H1 (cell line): ENCODE measurements at regions not wholly inside any gene's neighbourhood (a gene's known extent, or its start where the extent isn't known, plus 50 kb on each side); places are given as distances from the start of the nearest gene placed in this dataset.

Experiments used
- CTCF ChIA-PET: fragments of 300-600 bp; sonication (Branson Sonifier 250); formaldehyde crosslinking; loops from one replicate; lab custom pipeline; 2021; ENCODE audit not compliant: partially characterized antibody; lab: Charles Lee
- POLR2A ChIA-PET: fragments of 300-600 bp; sonication (Branson Sonifier 250); formaldehyde crosslinking; loops from one replicate; lab custom pipeline; 2021; ENCODE audit warnings: inconsistent platforms; ENCODE audit not compliant: partially characterized antibody; lab: Charles Lee
- DNase-seq, 2 experiments: peaks; one replicate each; pipeline versions ENCODE4 v3.0.0 to v3.0.0-alpha.2; 2010 to 2022; ENCODE audit warnings: low spot score in 2 of 2, low read depth in 1 of 2, mixed read lengths in 1 of 2
- FAIRE-seq: peaks from 2 replicates; lab custom pipeline; 2011; peaks lifted over from hg19 to GRCh38; lab: Jason Lieb, UNC
- H2AFZ ChIP-seq: 2 replicates; pipeline ENCODE4 v1.8.1; 2012; ENCODE audit warnings: low read length, inconsistent platforms
- H2AK5ac ChIP-seq: 2 replicates; pipeline ENCODE4 v1.6.1; 2013; ENCODE audit warnings: low read depth, low read length
- H2BK120ac ChIP-seq: replicated peaks from 2 replicates; pipeline ENCODE3; 2013; ENCODE audit warnings: low read depth, low read length, inconsistent platforms
- H2BK12ac ChIP-seq: 2 replicates; pipeline ENCODE4 v1.6.1; 2013; ENCODE audit warnings: low read depth, low read length
- H2BK15ac ChIP-seq: 2 replicates; pipeline ENCODE4 v1.6.1; 2013; ENCODE audit warnings: low read length
- H2BK20ac ChIP-seq: 2 replicates; pipeline ENCODE4 v1.6.1; 2013; ENCODE audit warnings: low read length
- H2BK5ac ChIP-seq: 2 replicates; pipeline ENCODE4 v1.6.1; 2013; ENCODE audit warnings: low read depth, low read length
- H3K14ac ChIP-seq: 2 replicates; pipeline ENCODE4 v1.6.1; 2013; ENCODE audit warnings: inconsistent platforms; ENCODE audit not compliant: insufficient read length
- H3K18ac ChIP-seq: 2 replicates; pipeline ENCODE4 v1.6.1; 2013; ENCODE audit warnings: low read length; ENCODE audit errors: extremely low read depth
- H3K23ac ChIP-seq: 2 replicates; pipeline ENCODE4 v1.6.1; 2013; ENCODE audit warnings: inconsistent platforms; ENCODE audit not compliant: insufficient read length
- H3K23me2 ChIP-seq: 2 replicates; pipeline ENCODE4 v1.6.1; 2013; ENCODE audit warnings: low read depth, low read length
- H3K27ac ChIP-seq: 2 replicates; pipeline ENCODE4 v1.6.1; 2011; ENCODE audit warnings: low read depth, low read length, inconsistent platforms
- H3K27me3 ChIP-seq, 4 experiments: replicated peaks in 1 of 4; 1 replicate in 1 of 4; 2 replicates in 3 of 4; pipeline versions ENCODE4 v1.6.1 to v1.8.1; 2011 to 2013; ENCODE audit warnings: low read length in 3 of 4, mild to moderate bottlenecking in 3 of 4, inconsistent platforms in 2 of 4, mixed read lengths in 2 of 4, moderate library complexity in 1 of 4; ENCODE audit not compliant: control insufficient read depth in 3 of 4, insufficient read depth in 3 of 4; ENCODE audit errors: extremely low read depth in 1 of 4
- H3K36me3 ChIP-seq, 4 experiments: 2 replicates each; pipeline versions ENCODE4 v1.6.1 to v1.8.1; 2011 to 2013; ENCODE audit warnings: mild to moderate bottlenecking in 4 of 4, low read length in 3 of 4, moderate library complexity in 2 of 4, control low read depth in 1 of 4, inconsistent platforms in 1 of 4; ENCODE audit not compliant: insufficient read depth in 4 of 4, control insufficient read depth in 2 of 4
- H3K4ac ChIP-seq: replicated peaks from 2 replicates; pipeline ENCODE3; 2013; ENCODE audit warnings: low read length, low read depth, mixed read lengths, inconsistent platforms; ENCODE audit not compliant: insufficient read length
- H3K4me1 ChIP-seq, 4 experiments: replicated peaks in 1 of 4; 1 replicate in 1 of 4; 2 replicates in 3 of 4; pipeline versions ENCODE4 v1.6.1 to v1.8.1; 2011 to 2013; ENCODE audit warnings: low read length in 3 of 4, inconsistent platforms in 2 of 4, mixed read lengths in 1 of 4; ENCODE audit not compliant: insufficient read depth in 4 of 4, control insufficient read depth in 3 of 4
- H3K4me2 ChIP-seq, 2 experiments: 2 replicates each; pipeline versions ENCODE4 v1.6.1 to v1.8.1; 2011 to 2013; ENCODE audit warnings: low read depth in 2 of 2, low read length in 2 of 2, control low read depth in 1 of 2, inconsistent platforms in 1 of 2, mild to moderate bottlenecking in 1 of 2; ENCODE audit not compliant: insufficient read depth in 1 of 2
- H3K4me3 ChIP-seq, 4 experiments: fragments of 200-600, 300-600 bp in 1 of 4; sonication (generic), shearing (Covaris generic), sonication (Bioruptor Twin) in 1 of 4; 2 replicates each; pipeline versions ENCODE4 v1.5.1 to v1.8.1; 2011 to 2016; ENCODE audit warnings: low read length in 4 of 4, low read depth in 3 of 4, control low read depth in 2 of 4, inconsistent platforms in 2 of 4, mild to moderate bottlenecking in 2 of 4, mixed read lengths in 1 of 4, moderate library complexity in 1 of 4; ENCODE audit not compliant: insufficient read depth in 2 of 4; ENCODE audit errors: extremely low read depth in 1 of 4
- H3K56ac ChIP-seq: replicated peaks from 2 replicates; pipeline ENCODE3; 2013; ENCODE audit warnings: low read depth, mild to moderate bottlenecking, mixed read lengths, low read length, inconsistent platforms; ENCODE audit not compliant: insufficient read length
- H3K79me1 ChIP-seq: 2 replicates; pipeline ENCODE4 v1.6.1; 2013; ENCODE audit warnings: low read depth, low read length, control low read depth
- H3K79me2 ChIP-seq, 2 experiments: 2 replicates each; pipeline versions ENCODE4 v1.6.1 to v1.8.1; 2012 to 2013; ENCODE audit warnings: low read length in 2 of 2, mild to moderate bottlenecking in 2 of 2, inconsistent platforms in 1 of 2; ENCODE audit not compliant: insufficient read depth in 2 of 2, control insufficient read depth in 1 of 2
- H3K9ac ChIP-seq, 4 experiments: replicated peaks in 1 of 4; 1 replicate in 1 of 4; 2 replicates in 3 of 4; pipeline versions ENCODE4 v1.6.1 to v1.8.1; 2011 to 2013; ENCODE audit warnings: low read depth in 3 of 4, low read length in 3 of 4, control low read depth in 2 of 4, mild to moderate bottlenecking in 2 of 4, moderate library complexity in 2 of 4, inconsistent platforms in 1 of 4; ENCODE audit errors: extremely low read depth in 1 of 4
- H3K9me3 ChIP-seq, 2 experiments: 2 replicates each; pipeline versions ENCODE4 v1.6.1 to v1.8.1; 2012 to 2013; ENCODE audit warnings: mild to moderate bottlenecking in 2 of 2, moderate library complexity in 2 of 2, control low read depth in 1 of 2, inconsistent platforms in 1 of 2, low read depth in 1 of 2, low read length in 1 of 2, mixed read lengths in 1 of 2; ENCODE audit not compliant: insufficient read depth in 2 of 2
- H4K20me1 ChIP-seq, 2 experiments: replicated peaks in 1 of 2; 2 replicates each; pipeline versions ENCODE3 to v1.8.1; 2011 to 2013; ENCODE audit warnings: inconsistent platforms in 2 of 2, low read length in 2 of 2, mild to moderate bottlenecking in 1 of 2; ENCODE audit not compliant: insufficient read depth in 2 of 2, control insufficient read depth in 1 of 2
- H4K5ac ChIP-seq: 2 replicates; pipeline ENCODE4 v1.6.1; 2013; ENCODE audit warnings: low read length, low read depth, mixed read lengths, inconsistent platforms; ENCODE audit not compliant: insufficient read length
- H4K8ac ChIP-seq: 2 replicates; pipeline ENCODE4 v1.8.0; 2013; ENCODE audit warnings: mild to moderate bottlenecking, moderate library complexity, low read length, inconsistent platforms; ENCODE audit not compliant: insufficient read depth; ENCODE audit errors: extremely low read depth
- H4K91ac ChIP-seq: replicated peaks from 2 replicates; pipeline ENCODE3; 2013; ENCODE audit warnings: low read length, mixed read lengths, inconsistent platforms; ENCODE audit not compliant: insufficient read length
- BACH1 ChIP-seq: IDR thresholded peaks from 2 replicates; pipeline ENCODE4 v1.6.1; 2012; ENCODE audit warnings: low read length, improper control_type of control experiment
- CBX8 ChIP-seq: fragments of 300-800, 300-1000 bp; sonication (generic); IDR thresholded peaks from 2 replicates; pipeline ENCODE4 v1.7.1; 2016; ENCODE audit warnings: low read depth, low read length, borderline replicate concordance
- CTBP2 ChIP-seq: IDR thresholded peaks from 2 replicates; pipeline ENCODE4 v1.7.0; 2011; ENCODE audit warnings: borderline replicate concordance, mild to moderate bottlenecking, moderate library complexity, mixed read lengths, low read length; ENCODE audit not compliant: insufficient read depth, insufficient read length
- EGR1 ChIP-seq: IDR thresholded peaks from 2 replicates; pipeline ENCODE4 v1.6.1; 2011; ENCODE audit warnings: low read depth, low read length, borderline replicate concordance
- EZH2 ChIP-seq: fragments of 200-600 bp; sonication (generic); IDR thresholded peaks from 2 replicates; pipeline ENCODE4 v1.7.1; 2012; ENCODE audit warnings: low read depth, mild to moderate bottlenecking, moderate library complexity, low read length, inconsistent platforms; ENCODE audit not compliant: severe bottlenecking
- GTF2F1 ChIP-seq: IDR thresholded peaks from 2 replicates; pipeline ENCODE4 v1.6.1; 2012; ENCODE audit warnings: low read depth, low read length, improper control_type of control experiment, borderline replicate concordance
- HDAC2 ChIP-seq, 2 experiments: fragments of 300-600 bp in 1 of 2; sonication (generic) in 1 of 2; IDR thresholded peaks; 2 replicates each; pipeline ENCODE4 v1.6.1; 2011 to 2012; ENCODE audit warnings: low read depth in 2 of 2, low read length in 2 of 2, mild to moderate bottlenecking in 2 of 2, moderate library complexity in 2 of 2, borderline replicate concordance in 1 of 2, inconsistent platforms in 1 of 2
- JUN ChIP-seq: IDR thresholded peaks from 2 replicates; pipeline ENCODE4 v1.6.1; 2011; ENCODE audit warnings: low read depth, mild to moderate bottlenecking, improper control_type of control experiment, low read length
- MAFK ChIP-seq: IDR thresholded peaks from 2 replicates; pipeline ENCODE4 v1.6.1; 2012; ENCODE audit warnings: low read depth, mild to moderate bottlenecking, improper control_type of control experiment, low read length
- POLR2A ChIP-seq, 2 experiments: IDR thresholded peaks; 1 replicate in 1 of 2; 2 replicates in 1 of 2; pipeline ENCODE4 v1.6.1; 2011; ENCODE audit warnings: low read depth in 2 of 2, low read length in 2 of 2, mild to moderate bottlenecking in 2 of 2; ENCODE audit errors: control extremely low read depth in 1 of 2
- SIRT6 ChIP-seq: IDR thresholded peaks from one replicate; pipeline ENCODE4 v1.7.1; 2012; ENCODE audit warnings: low read length, inconsistent platforms
- SIX5 ChIP-seq: IDR thresholded peaks from 2 replicates; pipeline ENCODE4 v1.6.1; 2011; ENCODE audit warnings: mild to moderate bottlenecking, low read depth, low read length
- SP4 ChIP-seq: IDR thresholded peaks from 2 replicates; pipeline ENCODE4 v1.6.1; 2012; ENCODE audit warnings: low read length, inconsistent platforms
- SUZ12 ChIP-seq: fragments of 200-600 bp; sonication (generic); IDR thresholded peaks from 2 replicates; pipeline ENCODE4 v1.6.1; 2012; ENCODE audit warnings: mild to moderate bottlenecking, inconsistent platforms, low read length, moderate library complexity, mixed read lengths
- TAF1 ChIP-seq: IDR thresholded peaks from 2 replicates; pipeline ENCODE4 v1.6.1; 2011; ENCODE audit warnings: mild to moderate bottlenecking, low read depth, low read length
- YY1 ChIP-seq: IDR thresholded peaks from 2 replicates; pipeline ENCODE4 v1.6.1; 2011; ENCODE audit warnings: low read depth, mild to moderate bottlenecking, low read length

- no peak for TF ChIP-seq JUN
- TF ChIP-seq SIRT6 = no peak
- TF ChIP-seq SIX5 = no peak
- TF ChIP-seq YY1 = no peak
- TF ChIP-seq SUZ12 = no peak
- TF ChIP-seq TAF1 = no peak
- TF ChIP-seq EGR1 = no peak
- TF ChIP-seq GTF2F1 = no peak
- no peak for TF ChIP-seq BACH1
- no peak for TF ChIP-seq POLR2A (IDR thresholded peaks at IDR 0.05; ENCODE audit: control extremely low read depth in 1 of 2, low read depth in 2 of 2, low read length in 2 of 2)
- TF ChIP-seq EZH2 = no peak
- TF ChIP-seq SP4 = no peak
- no peak for TF ChIP-seq CTBP2
- no peak for TF ChIP-seq HDAC2 (IDR thresholded peaks at IDR 0.05; ENCODE audit: borderline replicate concordance in 1 of 2, low read depth in 2 of 2, low read length in 2 of 2)
- no peak for TF ChIP-seq MAFK
- TF ChIP-seq CBX8 = no peak
- H3K36me3 ChIP-seq = no peaks in the 10 kb centered on the region
- no peaks in the 10 kb centered on the region for H3K27me3 ChIP-seq
- H3K4me3 ChIP-seq = no peak overlapping the region
- H2BK5ac ChIP-seq = no peak overlapping the region
- FAIRE-seq (no peak), DNase-seq (no peak)
- H2AK5ac ChIP-seq = no peak overlapping the region
- no peaks in the 10 kb centered on the region for H3K9me3 ChIP-seq
- H3K4me1 ChIP-seq = no peaks in the 10 kb centered on the region; a peak in 1 of 7 replicates
- H4K20me1 ChIP-seq = no peaks in the 10 kb centered on the region
- H3K23ac ChIP-seq = no peak overlapping the region
- no peak overlapping the region for H3K18ac ChIP-seq
- no peak overlapping the region for H3K4me2 ChIP-seq
- no peak overlapping the region for H4K91ac ChIP-seq
- no peak overlapping the region for H2BK20ac ChIP-seq
- H3K56ac ChIP-seq = no peak overlapping the region
- no peak overlapping the region for H4K8ac ChIP-seq
- H3K4ac ChIP-seq = no peak overlapping the region
- no peak overlapping the region for H3K14ac ChIP-seq
- H3K23me2 ChIP-seq = no peaks in the 10 kb centered on the region
- H2BK120ac ChIP-seq = no peak overlapping the region
- H4K5ac ChIP-seq = no peak overlapping the region
- no peak overlapping the region for H2BK12ac ChIP-seq
- H2AFZ ChIP-seq = no peak overlapping the region
- H3K79me2 ChIP-seq = no peaks in the 10 kb centered on the region
- POLR2A ChIA-PET = interaction anchor here (1.2 to 2.5 kb wide), 4 partner anchors 9 to 182 kb away, joined by 3 to 9 read pairs (median 3); partner anchors contain the start of gene UGP2
- no peak overlapping the region for H3K9ac ChIP-seq
- no peaks in the 10 kb centered on the region for H3K79me1 ChIP-seq
- no peak overlapping the region for H3K27ac ChIP-seq
- CTCF ChIA-PET = interaction anchor here (0.8 to 2.6 kb wide), 5 partner anchors 31 to 125 kb away, joined by 3 to 9 read pairs (median 3); no protein-coding TSS in a partner anchor
- H2BK15ac ChIP-seq = no peak overlapping the region
Measured at GRCh38 chr2:63660060-63660459, 71.3 kb downstream of the MDH1 start.
